ENCODE measurements at regions not wholly inside any gene's neighbourhood (a gene's known extent, or its start where the extent isn't known, plus 50 kb on each side); places are given as distances from the start of the nearest gene placed in this dataset.

DNA sequence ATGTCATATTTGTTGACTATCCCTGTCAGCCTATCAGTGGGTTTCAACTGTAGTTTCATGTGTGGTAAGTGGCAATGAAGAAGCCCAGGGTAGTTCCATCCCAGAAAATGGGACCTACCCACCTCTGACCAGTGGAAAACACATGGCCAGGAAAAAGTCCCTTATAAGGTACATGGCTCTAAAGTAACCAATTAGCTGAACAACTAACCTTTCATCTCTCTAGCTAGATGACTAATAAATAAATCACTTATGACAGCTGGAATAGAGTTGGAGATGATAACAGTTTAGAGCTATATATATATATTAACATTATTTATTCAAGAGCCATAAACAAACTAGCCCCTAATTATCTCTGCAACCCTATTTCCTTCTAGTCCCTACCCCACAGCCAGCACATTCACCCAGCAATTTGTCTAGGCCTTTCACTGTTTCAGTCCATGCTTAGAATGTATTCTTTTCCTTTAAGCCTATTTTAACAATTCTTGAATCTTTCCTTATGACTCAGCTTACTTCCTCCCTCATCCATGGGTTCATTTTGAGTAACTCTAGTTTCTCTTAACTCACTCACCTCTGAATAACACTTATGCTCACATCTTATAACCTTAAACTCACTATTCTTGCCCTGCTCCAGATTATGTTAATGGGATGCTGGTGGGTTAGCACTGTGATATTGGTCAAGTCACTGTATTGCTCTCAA is 83.7 kb downstream of the TNFSF18 start:
- TF ChIP-seq, protein P1, sequence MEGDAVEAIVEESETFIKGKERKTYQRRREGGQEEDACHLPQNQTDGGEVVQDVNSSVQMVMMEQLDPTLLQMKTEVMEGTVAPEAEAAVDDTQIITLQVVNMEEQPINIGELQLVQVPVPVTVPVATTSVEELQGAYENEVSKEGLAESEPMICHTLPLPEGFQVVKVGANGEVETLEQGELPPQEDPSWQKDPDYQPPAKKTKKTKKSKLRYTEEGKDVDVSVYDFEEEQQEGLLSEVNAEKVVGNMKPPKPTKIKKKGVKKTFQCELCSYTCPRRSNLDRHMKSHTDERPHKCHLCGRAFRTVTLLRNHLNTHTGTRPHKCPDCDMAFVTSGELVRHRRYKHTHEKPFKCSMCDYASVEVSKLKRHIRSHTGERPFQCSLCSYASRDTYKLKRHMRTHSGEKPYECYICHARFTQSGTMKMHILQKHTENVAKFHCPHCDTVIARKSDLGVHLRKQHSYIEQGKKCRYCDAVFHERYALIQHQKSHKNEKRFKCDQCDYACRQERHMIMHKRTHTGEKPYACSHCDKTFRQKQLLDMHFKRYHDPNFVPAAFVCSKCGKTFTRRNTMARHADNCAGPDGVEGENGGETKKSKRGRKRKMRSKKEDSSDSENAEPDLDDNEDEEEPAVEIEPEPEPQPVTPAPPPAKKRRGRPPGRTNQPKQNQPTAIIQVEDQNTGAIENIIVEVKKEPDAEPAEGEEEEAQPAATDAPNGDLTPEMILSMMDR (IDR thresholded peaks at IDR 0.05; ENCODE audit: poor library complexity), result no peak
- no peak for TF ChIP-seq EZH2 (IDR thresholded peaks at IDR 0.05; ENCODE audit: borderline replicate concordance)
- no peak for TF ChIP-seq EZH2phosphoT487 (IDR thresholded peaks at IDR 0.05; ENCODE audit: low read depth, severe bottlenecking, unreplicated experiment)
